ENCODE measurements at regions not wholly inside any gene's neighbourhood (a gene's known extent, or its start where the extent isn't known, plus 50 kb on each side); places are given as distances from the start of the nearest gene placed in this dataset.

DNA sequence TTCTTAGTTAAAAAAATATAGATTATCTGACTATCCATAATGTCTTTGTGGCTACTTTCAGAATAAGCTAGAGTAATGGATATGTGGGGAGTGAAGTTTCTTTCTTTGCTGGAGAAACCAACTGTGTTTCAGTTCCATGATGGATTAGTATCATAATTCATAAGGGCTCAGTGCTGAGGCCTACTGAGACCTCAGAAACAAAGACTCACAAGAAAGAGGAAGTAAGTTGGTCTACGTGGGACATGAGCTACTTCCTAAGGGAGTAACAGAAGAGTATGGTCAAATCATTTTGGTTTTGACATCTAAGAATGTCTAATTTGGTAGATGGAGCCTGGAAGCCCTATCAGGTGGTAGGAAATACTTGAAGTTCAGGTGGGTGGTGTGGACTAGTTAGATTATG lies 99.0 kb upstream of the HTR2A start:
- TF ChIP-seq, protein P1, sequence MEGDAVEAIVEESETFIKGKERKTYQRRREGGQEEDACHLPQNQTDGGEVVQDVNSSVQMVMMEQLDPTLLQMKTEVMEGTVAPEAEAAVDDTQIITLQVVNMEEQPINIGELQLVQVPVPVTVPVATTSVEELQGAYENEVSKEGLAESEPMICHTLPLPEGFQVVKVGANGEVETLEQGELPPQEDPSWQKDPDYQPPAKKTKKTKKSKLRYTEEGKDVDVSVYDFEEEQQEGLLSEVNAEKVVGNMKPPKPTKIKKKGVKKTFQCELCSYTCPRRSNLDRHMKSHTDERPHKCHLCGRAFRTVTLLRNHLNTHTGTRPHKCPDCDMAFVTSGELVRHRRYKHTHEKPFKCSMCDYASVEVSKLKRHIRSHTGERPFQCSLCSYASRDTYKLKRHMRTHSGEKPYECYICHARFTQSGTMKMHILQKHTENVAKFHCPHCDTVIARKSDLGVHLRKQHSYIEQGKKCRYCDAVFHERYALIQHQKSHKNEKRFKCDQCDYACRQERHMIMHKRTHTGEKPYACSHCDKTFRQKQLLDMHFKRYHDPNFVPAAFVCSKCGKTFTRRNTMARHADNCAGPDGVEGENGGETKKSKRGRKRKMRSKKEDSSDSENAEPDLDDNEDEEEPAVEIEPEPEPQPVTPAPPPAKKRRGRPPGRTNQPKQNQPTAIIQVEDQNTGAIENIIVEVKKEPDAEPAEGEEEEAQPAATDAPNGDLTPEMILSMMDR (IDR thresholded peaks at IDR 0.05): no peak
- no peak for TF ChIP-seq EP300 (IDR thresholded peaks at IDR 0.05)

Data from esophagus muscularis mucosa (tissue), 3 donors.